ENCODE measurements at regions not wholly inside any gene's neighbourhood (a gene's known extent, or its start where the extent isn't known, plus 50 kb on each side); places are given as distances from the start of the nearest gene placed in this dataset.

DNA sequence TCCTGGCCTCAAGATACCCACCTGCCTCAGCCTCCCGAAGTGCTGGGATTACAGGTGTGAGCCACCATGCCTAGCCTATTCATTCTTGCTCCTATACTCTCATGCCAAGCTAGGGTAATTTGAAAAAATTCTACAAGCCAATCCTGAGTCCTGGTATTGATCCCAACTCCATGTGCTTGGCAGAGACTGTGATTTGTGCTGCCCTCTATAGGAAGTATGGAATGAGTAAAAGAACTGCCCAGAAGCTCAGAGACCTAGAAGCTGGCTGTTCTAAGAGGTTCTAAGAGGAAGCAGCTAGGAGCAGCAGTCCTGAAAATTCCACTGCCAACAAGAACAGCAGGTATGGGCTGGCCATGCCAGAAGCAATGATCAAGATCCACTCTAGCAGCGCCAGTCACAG lies 402.5 kb downstream of the PCNX1 start:
- TF ChIP-seq, protein P1, sequence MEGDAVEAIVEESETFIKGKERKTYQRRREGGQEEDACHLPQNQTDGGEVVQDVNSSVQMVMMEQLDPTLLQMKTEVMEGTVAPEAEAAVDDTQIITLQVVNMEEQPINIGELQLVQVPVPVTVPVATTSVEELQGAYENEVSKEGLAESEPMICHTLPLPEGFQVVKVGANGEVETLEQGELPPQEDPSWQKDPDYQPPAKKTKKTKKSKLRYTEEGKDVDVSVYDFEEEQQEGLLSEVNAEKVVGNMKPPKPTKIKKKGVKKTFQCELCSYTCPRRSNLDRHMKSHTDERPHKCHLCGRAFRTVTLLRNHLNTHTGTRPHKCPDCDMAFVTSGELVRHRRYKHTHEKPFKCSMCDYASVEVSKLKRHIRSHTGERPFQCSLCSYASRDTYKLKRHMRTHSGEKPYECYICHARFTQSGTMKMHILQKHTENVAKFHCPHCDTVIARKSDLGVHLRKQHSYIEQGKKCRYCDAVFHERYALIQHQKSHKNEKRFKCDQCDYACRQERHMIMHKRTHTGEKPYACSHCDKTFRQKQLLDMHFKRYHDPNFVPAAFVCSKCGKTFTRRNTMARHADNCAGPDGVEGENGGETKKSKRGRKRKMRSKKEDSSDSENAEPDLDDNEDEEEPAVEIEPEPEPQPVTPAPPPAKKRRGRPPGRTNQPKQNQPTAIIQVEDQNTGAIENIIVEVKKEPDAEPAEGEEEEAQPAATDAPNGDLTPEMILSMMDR (IDR thresholded peaks at IDR 0.05; ENCODE audit: low read depth, low read length, missing input control), result peak; percentile 40
- TF ChIP-seq, protein P2, sequence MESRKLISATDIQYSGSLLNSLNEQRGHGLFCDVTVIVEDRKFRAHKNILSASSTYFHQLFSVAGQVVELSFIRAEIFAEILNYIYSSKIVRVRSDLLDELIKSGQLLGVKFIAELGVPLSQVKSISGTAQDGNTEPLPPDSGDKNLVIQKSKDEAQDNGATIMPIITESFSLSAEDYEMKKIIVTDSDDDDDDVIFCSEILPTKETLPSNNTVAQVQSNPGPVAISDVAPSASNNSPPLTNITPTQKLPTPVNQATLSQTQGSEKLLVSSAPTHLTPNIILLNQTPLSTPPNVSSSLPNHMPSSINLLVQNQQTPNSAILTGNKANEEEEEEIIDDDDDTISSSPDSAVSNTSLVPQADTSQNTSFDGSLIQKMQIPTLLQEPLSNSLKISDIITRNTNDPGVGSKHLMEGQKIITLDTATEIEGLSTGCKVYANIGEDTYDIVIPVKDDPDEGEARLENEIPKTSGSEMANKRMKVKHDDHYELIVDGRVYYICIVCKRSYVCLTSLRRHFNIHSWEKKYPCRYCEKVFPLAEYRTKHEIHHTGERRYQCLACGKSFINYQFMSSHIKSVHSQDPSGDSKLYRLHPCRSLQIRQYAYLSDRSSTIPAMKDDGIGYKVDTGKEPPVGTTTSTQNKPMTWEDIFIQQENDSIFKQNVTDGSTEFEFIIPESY (IDR thresholded peaks at IDR 0.05), result no peak
- TF ChIP-seq NR2F2 (IDR thresholded peaks at IDR 0.05) (no peak), HNF4G (IDR thresholded peaks at IDR 0.05) (no peak), RAD21 (IDR thresholded peaks at IDR 0.05) (peak; percentile 73 to 81), TAF1 (conservative IDR thresholded peaks at IDR 0.05) (no peak), RXRA (IDR thresholded peaks at IDR 0.05) (no peak), EGR1 (IDR thresholded peaks at IDR 0.05; ENCODE audit: low read depth in 2 of 2) (no peak), SP1 (IDR thresholded peaks at IDR 0.05) (no peak), GABPA (IDR thresholded peaks at IDR 0.05 in 1 of 2, conservative IDR thresholded peaks at IDR 0.05 in 1 of 2) (no peak), FOXA1 (IDR thresholded peaks at IDR 0.05) (no peak)
- TF ChIP-seq, protein P3, sequence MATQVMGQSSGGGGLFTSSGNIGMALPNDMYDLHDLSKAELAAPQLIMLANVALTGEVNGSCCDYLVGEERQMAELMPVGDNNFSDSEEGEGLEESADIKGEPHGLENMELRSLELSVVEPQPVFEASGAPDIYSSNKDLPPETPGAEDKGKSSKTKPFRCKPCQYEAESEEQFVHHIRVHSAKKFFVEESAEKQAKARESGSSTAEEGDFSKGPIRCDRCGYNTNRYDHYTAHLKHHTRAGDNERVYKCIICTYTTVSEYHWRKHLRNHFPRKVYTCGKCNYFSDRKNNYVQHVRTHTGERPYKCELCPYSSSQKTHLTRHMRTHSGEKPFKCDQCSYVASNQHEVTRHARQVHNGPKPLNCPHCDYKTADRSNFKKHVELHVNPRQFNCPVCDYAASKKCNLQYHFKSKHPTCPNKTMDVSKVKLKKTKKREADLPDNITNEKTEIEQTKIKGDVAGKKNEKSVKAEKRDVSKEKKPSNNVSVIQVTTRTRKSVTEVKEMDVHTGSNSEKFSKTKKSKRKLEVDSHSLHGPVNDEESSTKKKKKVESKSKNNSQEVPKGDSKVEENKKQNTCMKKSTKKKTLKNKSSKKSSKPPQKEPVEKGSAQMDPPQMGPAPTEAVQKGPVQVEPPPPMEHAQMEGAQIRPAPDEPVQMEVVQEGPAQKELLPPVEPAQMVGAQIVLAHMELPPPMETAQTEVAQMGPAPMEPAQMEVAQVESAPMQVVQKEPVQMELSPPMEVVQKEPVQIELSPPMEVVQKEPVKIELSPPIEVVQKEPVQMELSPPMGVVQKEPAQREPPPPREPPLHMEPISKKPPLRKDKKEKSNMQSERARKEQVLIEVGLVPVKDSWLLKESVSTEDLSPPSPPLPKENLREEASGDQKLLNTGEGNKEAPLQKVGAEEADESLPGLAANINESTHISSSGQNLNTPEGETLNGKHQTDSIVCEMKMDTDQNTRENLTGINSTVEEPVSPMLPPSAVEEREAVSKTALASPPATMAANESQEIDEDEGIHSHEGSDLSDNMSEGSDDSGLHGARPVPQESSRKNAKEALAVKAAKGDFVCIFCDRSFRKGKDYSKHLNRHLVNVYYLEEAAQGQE (IDR thresholded peaks at IDR 0.05), result no peak
- TF ChIP-seq, protein P4, sequence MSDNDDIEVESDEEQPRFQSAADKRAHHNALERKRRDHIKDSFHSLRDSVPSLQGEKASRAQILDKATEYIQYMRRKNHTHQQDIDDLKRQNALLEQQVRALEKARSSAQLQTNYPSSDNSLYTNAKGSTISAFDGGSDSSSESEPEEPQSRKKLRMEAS (IDR thresholded peaks at IDR 0.05), result no peak
- TF ChIP-seq, protein P5, sequence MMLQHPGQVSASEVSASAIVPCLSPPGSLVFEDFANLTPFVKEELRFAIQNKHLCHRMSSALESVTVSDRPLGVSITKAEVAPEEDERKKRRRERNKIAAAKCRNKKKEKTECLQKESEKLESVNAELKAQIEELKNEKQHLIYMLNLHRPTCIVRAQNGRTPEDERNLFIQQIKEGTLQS (IDR thresholded peaks at IDR 0.05), result no peak
